ENCODE measurements at regions not wholly inside any gene's neighbourhood (a gene's known extent, or its start where the extent isn't known, plus 50 kb on each side); places are given as distances from the start of the nearest gene placed in this dataset.
"Not testable (repeated sequence)": the region's sequence is repeated elsewhere in the genome, so short reads cannot be mapped to it uniquely, and the experiment has no call there.

- no peak for DNase-seq (ENCODE audit: low spot score)
Observed at GRCh38 chr5:167939686-167940085, 351.8 kb upstream of the WWC1 start.

- no peak for DNase-seq (ENCODE audit: low spot score)
Observed at GRCh38 chr5:167940911-167941310, 350.5 kb upstream of the WWC1 start.

GRCh38 chr5:167941556-167941955 lies 349.9 kb upstream of the WWC1 start:
- not testable (repeated sequence) for DNase-seq (ENCODE audit: low spot score)

- DNase-seq (ENCODE audit: low spot score) = no peak
Observed at GRCh38 chr5:167943343-167943742, 348.1 kb upstream of the WWC1 start.

- no peak for DNase-seq (ENCODE audit: low spot score)
Observed at GRCh38 chr5:167944121-167944852, 347.2 kb upstream of the WWC1 start.

- peak; percentile 6 for DNase-seq (ENCODE audit: low spot score)
Observed at GRCh38 chr5:167945542-167946384, 345.7 kb upstream of the WWC1 start.

GRCh38 chr5:167947306-167947705 lies 344.1 kb upstream of the WWC1 start:
- DNase-seq (ENCODE audit: low spot score) = no peak

- no peak for DNase-seq (ENCODE audit: low spot score)
Observed at GRCh38 chr5:167948251-167948650, 343.2 kb upstream of the WWC1 start.

- no peak for DNase-seq (ENCODE audit: low spot score)
Observed at GRCh38 chr5:167949435-167949834, 342.0 kb upstream of the WWC1 start.

- DNase-seq (ENCODE audit: low spot score) = no peak
Observed at GRCh38 chr5:167950126-167950721, 341.2 kb upstream of the WWC1 start.

GRCh38 chr5:167951116-167951515 lies 340.3 kb upstream of the WWC1 start:
- DNase-seq (ENCODE audit: low spot score) = no peak

- DNase-seq (ENCODE audit: low spot score) = no peak
Observed at GRCh38 chr5:167952278-167952995, 339.0 kb upstream of the WWC1 start.

- DNase-seq (ENCODE audit: low spot score) = no peak
Observed at GRCh38 chr5:167953151-167953798, 338.2 kb upstream of the WWC1 start.

GRCh38 chr5:167961731-167962130 lies 329.7 kb upstream of the WWC1 start:
- DNase-seq (ENCODE audit: low spot score) = no peak

GRCh38 chr5:167964529-167964928 lies 326.9 kb upstream of the WWC1 start:
- DNase-seq (ENCODE audit: low spot score) = no peak

GRCh38 chr5:167965710-167966109 lies 325.7 kb upstream of the WWC1 start:
- DNase-seq (ENCODE audit: low spot score) = no peak

- no peak for DNase-seq (ENCODE audit: low spot score)
Observed at GRCh38 chr5:167966979-167967378, 324.5 kb upstream of the WWC1 start.

GRCh38 chr5:167967494-167968177 lies 323.8 kb upstream of the WWC1 start:
- DNase-seq (ENCODE audit: low spot score) = no peak

GRCh38 chr5:167968837-167969236 lies 322.6 kb upstream of the WWC1 start:
- no peak for DNase-seq (ENCODE audit: low spot score)

- no peak for DNase-seq (ENCODE audit: low spot score)
Observed at GRCh38 chr5:167969998-167970397, 321.4 kb upstream of the WWC1 start.

- DNase-seq (ENCODE audit: low spot score) = no peak
Observed at GRCh38 chr5:167971706-167972105, 319.7 kb upstream of the WWC1 start.
